GM18505 (cell line): ENCODE measurements at regions not wholly inside any gene's neighbourhood (a gene's known extent, or its start where the extent isn't known, plus 50 kb on each side); places are given as distances from the start of the nearest gene placed in this dataset.
"Not testable (repeated sequence)": the region's sequence is repeated elsewhere in the genome, so short reads cannot be mapped to it uniquely, and the experiment has no call there.

ENCODE experiments used
- ATAC-seq: cut with Tn5 transposase; IDR thresholded peaks from one replicate; pipeline ENCODE4 v1.9.1; 2021; ENCODE audit not compliant: unreplicated experiment
- POLR2A ChIP-seq: IDR thresholded peaks from 4 replicates; pipeline ENCODE4 v1.6.1; 2011; ENCODE audit warnings: borderline replicate concordance; ENCODE audit not compliant: insufficient read depth, insufficient read length; ENCODE audit errors: extremely low read depth

- TF ChIP-seq POLR2A: no peak
- no peak for ATAC-seq
Observed at GRCh38 chr2:57491213-57491612, 555.4 kb upstream of the VRK2 start.

GRCh38 chr2:57493966-57494365, 552.6 kb upstream of the VRK2 start:
- not testable (repeated sequence) for ATAC-seq

GRCh38 chr2:57497489-57498096, 549.0 kb upstream of the VRK2 start:
- TF ChIP-seq POLR2A: no peak

GRCh38 chr2:57504787-57505186, 541.8 kb upstream of the VRK2 start:
- no peak for TF ChIP-seq POLR2A
- no peak for ATAC-seq

More at GRCh38 chr2:57497489-57498096, 549.0 kb upstream of the VRK2 start:
- peak; percentile 95 for ATAC-seq

GRCh38 chr2:57509189-57509588, 537.4 kb upstream of the VRK2 start:
- no peak for ATAC-seq
- no peak for TF ChIP-seq POLR2A

GRCh38 chr2:57510704-57511103, 535.9 kb upstream of the VRK2 start:
- TF ChIP-seq POLR2A: no peak
- no peak for ATAC-seq

- no peak for TF ChIP-seq POLR2A
- no peak for ATAC-seq
Observed at GRCh38 chr2:57515366-57515765, 531.2 kb upstream of the VRK2 start.

GRCh38 chr2:57516698-57517340, 529.8 kb upstream of the VRK2 start:
- ATAC-seq: peak; percentile 92
- TF ChIP-seq POLR2A: no peak

GRCh38 chr2:57523304-57523703, 523.3 kb upstream of the VRK2 start:
- TF ChIP-seq POLR2A: no peak
- ATAC-seq: no peak

- no peak for ATAC-seq
- no peak for TF ChIP-seq POLR2A
Observed at GRCh38 chr2:57527685-57528084, 518.9 kb upstream of the VRK2 start.

GRCh38 chr2:57528499-57528898, 518.1 kb upstream of the VRK2 start:
- no peak for ATAC-seq
- TF ChIP-seq POLR2A: no peak

- no peak for ATAC-seq
Observed at GRCh38 chr2:57534358-57534757, 512.2 kb upstream of the VRK2 start.

GRCh38 chr2:57536535-57537231, 509.9 kb upstream of the VRK2 start:
- peak; percentile 87 for ATAC-seq
- no peak for TF ChIP-seq POLR2A

More at GRCh38 chr2:57534358-57534757, 512.2 kb upstream of the VRK2 start:
- TF ChIP-seq POLR2A: no peak

GRCh38 chr2:57539761-57540160, 506.8 kb upstream of the VRK2 start:
- TF ChIP-seq POLR2A: no peak
- ATAC-seq: no peak

- no peak for TF ChIP-seq POLR2A
- no peak for ATAC-seq
Observed at GRCh38 chr2:57542081-57542480, 504.5 kb upstream of the VRK2 start.

GRCh38 chr2:57543211-57543610, 503.4 kb upstream of the VRK2 start:
- TF ChIP-seq POLR2A: no peak
- no peak for ATAC-seq
